ENCODE measurements at regions not wholly inside any gene's neighbourhood (a gene's known extent, or its start where the extent isn't known, plus 50 kb on each side); places are given as distances from the start of the nearest gene placed in this dataset.

DNA sequence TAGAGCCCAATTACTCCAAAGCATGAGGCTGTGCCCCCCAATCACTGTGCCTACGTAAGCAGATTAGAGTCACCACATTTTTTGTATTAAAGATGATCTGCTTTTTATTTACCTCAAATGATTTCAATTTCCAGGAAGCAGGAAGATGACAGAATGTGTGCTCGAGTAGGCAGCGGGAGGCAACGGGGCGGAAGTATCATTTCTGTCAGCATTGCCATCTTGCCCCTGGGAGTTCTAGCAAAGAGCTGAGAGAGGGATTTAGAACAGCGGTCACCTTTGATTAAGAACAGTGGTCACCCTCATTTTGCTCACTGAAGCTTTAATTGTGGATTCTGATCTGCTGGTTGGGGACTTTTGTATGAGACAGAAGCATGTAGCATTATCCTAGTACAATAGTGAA, 117.1 kb upstream of the FAM13C start:
- TF ChIP-seq, protein P1, sequence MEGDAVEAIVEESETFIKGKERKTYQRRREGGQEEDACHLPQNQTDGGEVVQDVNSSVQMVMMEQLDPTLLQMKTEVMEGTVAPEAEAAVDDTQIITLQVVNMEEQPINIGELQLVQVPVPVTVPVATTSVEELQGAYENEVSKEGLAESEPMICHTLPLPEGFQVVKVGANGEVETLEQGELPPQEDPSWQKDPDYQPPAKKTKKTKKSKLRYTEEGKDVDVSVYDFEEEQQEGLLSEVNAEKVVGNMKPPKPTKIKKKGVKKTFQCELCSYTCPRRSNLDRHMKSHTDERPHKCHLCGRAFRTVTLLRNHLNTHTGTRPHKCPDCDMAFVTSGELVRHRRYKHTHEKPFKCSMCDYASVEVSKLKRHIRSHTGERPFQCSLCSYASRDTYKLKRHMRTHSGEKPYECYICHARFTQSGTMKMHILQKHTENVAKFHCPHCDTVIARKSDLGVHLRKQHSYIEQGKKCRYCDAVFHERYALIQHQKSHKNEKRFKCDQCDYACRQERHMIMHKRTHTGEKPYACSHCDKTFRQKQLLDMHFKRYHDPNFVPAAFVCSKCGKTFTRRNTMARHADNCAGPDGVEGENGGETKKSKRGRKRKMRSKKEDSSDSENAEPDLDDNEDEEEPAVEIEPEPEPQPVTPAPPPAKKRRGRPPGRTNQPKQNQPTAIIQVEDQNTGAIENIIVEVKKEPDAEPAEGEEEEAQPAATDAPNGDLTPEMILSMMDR (IDR thresholded peaks at IDR 0.05), result no peak
- TF ChIP-seq SIN3A (IDR thresholded peaks at IDR 0.05; ENCODE audit: borderline replicate concordance, insufficient read depth, low read depth, low read length) (no peak), REST (IDR thresholded peaks at IDR 0.05; ENCODE audit: insufficient read depth in 1 of 2, low read depth in 2 of 2, low read length in 1 of 2) (no peak), POLR2AphosphoS5 (IDR thresholded peaks at IDR 0.05; ENCODE audit: low read depth, low read length) (no peak)

Data from Panc1 (cell line).